Erythroblast (primary cell): ENCODE measurements at regions not wholly inside any gene's neighbourhood (a gene's known extent, or its start where the extent isn't known, plus 50 kb on each side); places are given as distances from the start of the nearest gene placed in this dataset.

Experiments
- GATA1 ChIP-seq: IDR thresholded peaks from 2 replicates; pipeline ENCODE4 v1.6.1; 2011; ENCODE audit warnings: low read depth, mild to moderate bottlenecking, control low read depth, low read length, moderate library complexity
- POLR2A ChIP-seq: IDR thresholded peaks from 2 replicates; pipeline ENCODE4 v1.6.1; 2011; ENCODE audit warnings: mild to moderate bottlenecking, low read length

GRCh38 chr11:127898422-127899365, 688.7 kb downstream of the ETS1 start:
- TF ChIP-seq POLR2A (no peak), GATA1 (no peak)
